CD4-positive, alpha-beta T cell treated with Interleukin-21 for 1 hour (primary cell): ENCODE measurements at regions not wholly inside any gene's neighbourhood (a gene's known extent, or its start where the extent isn't known, plus 50 kb on each side); places are given as distances from the start of the nearest gene placed in this dataset.

ENCODE experiments used
- DNase-seq: peaks from one replicate; pipeline ENCODE4 v3.0.0-alpha.2; 2020

DNA sequence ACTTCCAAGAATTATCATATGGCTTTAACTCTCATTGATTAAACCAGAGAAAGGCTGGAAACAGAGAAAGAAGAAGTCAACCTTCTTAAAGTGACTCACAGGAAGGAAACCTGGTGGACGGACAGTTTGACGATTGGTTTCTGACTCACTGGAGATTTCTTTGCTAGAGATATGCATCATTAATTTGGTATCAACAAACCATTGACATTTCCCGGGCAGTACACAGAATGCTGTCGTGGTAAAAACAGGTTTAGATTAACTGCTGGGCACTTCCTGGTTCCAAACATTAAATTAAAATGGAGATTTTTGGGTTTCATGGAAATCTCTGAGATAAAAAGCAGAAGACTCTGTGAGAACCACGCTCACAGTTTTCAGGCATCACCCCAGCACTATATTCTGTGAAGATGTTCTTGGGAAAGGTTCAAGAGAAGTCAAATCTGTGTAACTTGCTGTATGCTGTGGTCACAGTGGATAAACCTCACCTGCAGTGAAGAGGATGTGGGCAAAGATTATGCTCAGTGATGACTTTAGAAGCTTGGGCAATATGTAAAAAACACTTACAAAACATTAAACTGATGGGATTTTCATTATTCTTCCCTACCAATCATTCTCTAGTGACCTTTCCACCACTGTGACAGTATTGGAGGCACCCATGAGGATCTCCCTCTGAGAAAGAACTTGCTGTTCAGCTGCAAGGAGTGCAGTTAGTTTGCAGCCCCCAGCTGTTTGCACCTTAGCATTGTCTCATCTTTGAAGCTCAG is 61.1 kb upstream of the CD44 start:
- DNase-seq = peak; percentile 78

DNA sequence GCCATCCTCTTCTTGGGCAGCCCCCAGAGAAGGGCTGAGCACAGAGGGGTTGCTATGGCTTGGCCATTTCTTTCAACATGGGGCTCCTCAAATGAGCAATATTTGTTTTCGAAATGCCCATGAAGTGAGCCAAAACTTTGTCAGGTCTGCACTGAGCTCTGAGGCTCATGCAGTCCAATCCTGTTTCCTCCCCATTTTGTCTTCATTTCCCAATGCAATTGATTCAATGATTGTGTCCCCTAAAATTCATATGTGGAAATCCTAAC is 60.6 kb upstream of the CD44 start:
- DNase-seq = no peak

DNA sequence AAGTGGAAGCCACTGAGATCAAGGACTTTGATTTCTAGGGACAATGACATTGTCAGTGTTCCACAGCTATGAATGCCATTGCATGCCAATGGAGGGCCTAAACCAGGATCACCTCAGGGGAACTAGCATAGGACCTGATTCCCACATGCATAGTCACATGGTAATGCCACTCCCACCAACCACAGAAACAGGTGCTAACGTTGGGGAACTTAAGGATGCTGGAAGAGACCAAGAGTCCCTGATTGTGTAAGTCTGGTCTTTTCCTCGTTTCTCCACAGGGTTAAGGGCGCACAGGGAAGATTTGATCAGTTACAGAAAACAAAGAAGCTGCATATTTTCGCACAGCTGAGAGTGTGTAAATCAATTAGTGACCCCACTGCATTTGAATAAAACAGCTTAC is 59.4 kb upstream of the CD44 start:
- DNase-seq = no peak

DNA sequence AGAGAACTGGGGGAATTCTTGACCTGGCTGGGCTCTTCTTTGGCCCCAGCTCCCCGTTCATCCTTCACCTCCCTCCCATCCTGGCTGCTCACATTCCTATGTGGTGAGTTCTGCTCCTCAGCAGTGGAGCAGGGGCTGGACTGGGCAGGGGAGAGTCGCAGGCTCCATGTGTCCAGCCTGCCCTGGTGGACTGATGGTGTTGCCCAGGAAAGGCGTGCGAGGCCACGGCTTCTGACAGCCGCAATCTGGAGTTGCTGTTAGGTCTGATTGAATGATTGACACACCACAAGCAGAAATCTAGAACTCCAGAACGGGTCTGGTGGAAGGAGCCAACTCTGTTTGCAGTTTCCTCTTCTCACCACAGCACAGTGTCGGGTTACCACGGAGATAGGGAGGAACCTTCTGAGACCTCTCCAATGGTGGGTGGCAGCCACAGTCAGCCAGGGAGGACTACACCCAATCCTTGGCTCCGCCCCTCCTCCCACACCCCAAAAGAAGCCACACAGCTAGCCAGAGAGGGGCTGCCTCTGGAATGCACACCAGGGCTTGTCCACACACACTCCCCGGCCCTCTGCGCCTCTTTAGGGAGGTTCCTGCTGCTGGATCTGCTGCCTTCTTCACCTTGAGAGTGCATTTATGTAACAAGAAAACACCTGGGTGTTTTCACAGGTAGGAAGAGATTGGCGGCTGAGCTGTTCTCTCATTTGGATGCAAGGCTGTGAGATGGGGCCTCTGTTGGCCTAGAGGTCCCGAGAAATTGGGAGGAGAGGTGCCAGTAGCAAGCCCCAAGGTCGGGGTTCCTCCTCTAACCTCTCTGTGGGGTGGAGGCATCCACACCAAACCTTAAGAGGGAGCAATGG is 56.4 kb upstream of the CD44 start:
- peak; percentile 93 for DNase-seq

DNA sequence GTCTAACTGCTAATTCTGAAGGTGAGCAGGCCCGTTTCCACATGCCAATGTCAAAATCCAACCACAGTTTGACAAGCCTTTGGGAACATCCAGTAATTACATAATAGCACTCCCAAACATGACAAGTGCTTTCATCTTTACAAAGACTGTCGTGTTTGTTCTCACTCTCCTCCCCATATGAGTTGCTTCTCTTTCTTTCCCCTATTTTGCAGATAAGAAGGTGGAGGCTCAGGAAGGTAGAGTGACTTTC is 55.9 kb upstream of the CD44 start:
- no peak for DNase-seq

DNA sequence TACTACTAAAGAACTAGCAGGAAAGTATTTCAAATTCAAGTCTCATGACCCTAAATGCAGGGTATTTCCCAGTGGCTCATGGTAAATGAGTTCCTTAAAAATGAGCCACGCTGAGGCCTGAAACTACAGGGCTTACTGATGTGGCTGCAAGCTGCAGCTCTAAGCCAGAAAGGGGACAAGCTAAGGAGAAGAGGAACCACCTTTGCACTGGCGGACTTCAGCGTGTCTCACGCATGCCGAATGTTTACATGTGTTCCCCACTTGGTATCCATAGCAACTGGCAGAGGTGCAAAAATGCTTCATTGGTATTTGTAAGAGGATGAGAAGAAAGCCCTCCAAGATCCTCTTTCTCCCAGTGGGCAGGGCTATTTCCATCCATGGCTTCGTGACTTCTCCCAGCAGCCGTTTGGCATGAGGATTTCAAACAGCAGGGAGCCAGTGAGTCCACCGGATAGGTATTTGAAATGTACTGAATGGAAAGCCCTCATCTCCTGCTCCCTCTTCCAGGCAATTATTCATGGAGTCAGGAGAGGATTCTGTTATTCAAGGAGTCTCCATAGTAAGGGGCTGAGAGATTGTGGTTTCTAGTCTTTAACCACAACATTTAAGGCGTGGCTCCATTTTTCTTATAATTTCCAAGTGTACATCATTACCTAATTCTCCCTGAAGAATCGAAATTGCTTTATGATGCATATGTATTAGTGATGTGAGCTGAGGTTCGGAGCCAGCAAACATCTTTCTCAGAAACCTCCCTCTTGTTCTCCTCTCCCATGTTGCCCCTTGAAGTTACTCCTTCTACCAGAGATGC is 55.3 kb upstream of the CD44 start:
- peak; percentile 86 for DNase-seq

DNA sequence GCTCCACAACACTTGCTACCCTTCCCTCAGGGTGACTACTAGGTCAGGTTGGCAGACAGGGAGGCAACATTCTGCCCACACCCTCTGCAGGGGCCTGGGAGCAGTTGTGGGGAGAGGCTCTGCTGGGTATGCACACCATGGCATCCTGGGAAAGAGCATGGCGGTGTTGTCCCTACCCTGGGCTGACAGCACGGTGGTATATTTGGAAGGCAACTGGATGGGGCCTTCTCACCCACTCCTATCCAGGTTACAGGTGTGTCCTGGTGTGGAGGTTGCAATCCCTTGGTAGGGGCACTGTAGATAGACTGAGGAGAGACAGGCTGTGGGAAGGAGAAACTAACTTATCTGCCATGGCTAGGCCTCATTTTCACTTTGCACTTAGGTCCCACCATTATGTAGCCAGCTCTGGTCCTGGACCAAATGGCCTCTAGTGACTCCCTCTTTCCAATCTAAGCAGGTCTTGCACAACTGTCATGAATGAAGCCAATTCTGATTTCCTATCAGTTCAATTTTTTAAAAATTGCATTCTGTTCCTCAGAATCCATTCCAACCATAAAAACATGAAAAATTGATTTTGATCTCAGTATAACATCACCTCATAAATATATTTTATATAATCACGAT is 54.0 kb upstream of the CD44 start:
- DNase-seq = no peak

DNA sequence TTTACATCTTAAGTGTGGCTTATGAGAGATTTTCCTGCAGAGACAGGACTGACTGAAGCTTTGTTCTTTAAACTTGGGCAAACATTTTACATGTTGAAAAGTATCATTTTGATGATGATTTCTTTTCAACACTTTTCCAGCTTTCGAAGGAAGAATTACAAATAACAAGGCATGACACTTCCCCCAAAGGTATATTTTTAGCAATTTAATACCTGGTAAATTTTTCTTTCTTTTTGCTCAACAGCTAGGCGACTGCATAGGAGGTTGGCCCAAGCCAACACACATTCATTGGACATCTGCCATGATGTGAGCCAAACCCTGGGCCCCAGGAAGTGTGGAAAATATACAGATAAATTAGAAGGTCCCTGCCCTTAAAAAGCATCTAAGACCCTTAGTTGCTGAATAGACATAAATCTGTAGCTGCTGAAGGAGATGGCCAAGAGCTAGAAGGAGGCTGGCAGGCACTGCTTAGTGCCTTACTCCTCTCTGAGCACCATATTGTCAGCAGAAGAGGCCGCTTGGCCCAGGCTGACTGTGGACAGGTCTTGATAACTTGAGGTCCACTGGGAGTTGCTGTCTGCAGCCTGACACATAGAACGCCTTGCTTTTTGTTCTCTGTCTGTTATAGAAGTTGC is 53.3 kb upstream of the CD44 start:
- DNase-seq = no peak

DNA sequence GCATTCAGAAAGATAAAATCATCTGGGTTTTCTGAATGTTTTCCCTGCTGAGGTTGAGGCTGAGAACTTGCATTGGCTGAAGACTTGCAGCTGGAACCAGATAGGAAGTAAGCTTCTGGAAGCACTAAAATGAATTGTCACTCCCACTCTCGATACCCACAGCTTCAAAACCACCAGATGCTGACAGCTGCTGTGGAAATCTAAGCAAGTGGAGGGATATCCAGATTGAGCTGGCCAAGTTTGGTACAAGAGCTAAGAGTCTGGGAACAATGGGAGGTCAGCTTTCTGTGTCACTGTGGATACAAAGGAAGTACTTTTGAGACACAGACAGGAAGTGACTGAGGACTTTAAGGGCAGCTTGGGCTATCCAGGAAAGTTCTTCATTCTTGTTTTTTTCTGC is 51.3 kb upstream of the CD44 start:
- no peak for DNase-seq

DNA sequence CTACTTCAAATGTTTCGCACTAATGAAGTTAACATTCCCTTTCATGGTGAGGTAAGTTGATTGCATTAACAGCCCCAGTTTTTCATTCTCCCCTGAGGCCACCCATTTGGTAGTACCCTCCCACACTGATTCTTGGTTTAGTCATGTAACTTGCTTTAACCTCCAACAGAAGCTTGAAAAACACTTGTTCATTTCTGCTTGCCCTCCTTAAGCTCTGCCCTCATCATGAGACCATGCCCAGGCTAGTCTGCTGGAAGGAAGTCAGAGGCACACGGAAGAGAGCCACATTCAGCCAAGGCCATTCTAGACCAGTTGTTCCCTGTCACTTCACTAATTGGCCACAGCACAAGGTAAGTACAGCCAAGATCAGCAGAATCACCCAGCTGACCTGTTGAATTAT is 50.7 kb upstream of the CD44 start:
- no peak for DNase-seq

DNA sequence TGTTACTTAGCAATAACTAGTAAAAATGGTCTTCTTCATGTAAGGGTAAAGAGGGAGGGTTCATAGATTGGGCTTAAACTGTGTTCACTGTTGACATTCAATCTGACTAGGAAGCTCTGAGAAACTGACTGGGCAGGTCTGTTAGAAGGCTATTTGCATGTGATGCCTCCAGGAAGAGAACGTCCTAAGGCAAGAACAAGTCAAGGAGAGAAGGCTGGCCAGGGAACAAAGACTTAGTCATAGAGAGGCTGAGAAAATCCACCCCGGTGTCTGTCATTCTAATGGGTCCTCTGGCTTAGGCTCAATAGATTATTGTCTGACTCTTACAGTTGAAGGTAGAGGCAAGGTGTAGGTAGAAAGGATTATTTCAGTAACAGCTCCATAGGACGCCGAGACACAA is 50.3 kb upstream of the CD44 start:
- DNase-seq = no peak
